Cardiac septum (tissue), 1 donor: ENCODE measurements at regions not wholly inside any gene's neighbourhood (a gene's known extent, or its start where the extent isn't known, plus 50 kb on each side); places are given as distances from the start of the nearest gene placed in this dataset.
A peak's percentile ranks its signal among the peaks of the same experiment; 100 is the strongest.

Experiments
- DNase-seq: peaks from one replicate; pipeline ENCODE4 v3.0.0-alpha.2; 2020; ENCODE audit warnings: low spot score
- intact Hi-C: fragments of 100-400 bp; cut with DNase I; formaldehyde crosslinking; loops from one replicate; pipeline ENCODE4 v1.14.0; 2022
- donor health status: DM: no; HTN: no; CAD: no.

GRCh38 chr1:36723813-36724212 is 241.1 kb upstream of the CSF3R start:
- DNase-seq, result no peak
- intact Hi-C loops, result no loop called here

- DNase-seq, result no peak
- intact Hi-C loops, result no loop called here
Observed at GRCh38 chr1:36722871-36723270, 240.2 kb upstream of the CSF3R start.

GRCh38 chr1:36721261-36721660 is 238.5 kb upstream of the CSF3R start:
- intact Hi-C loops, result no loop called here
- no peak for DNase-seq

- intact Hi-C loops, result no loop called here
- DNase-seq, result no peak
Observed at GRCh38 chr1:36717431-36717830, 234.7 kb upstream of the CSF3R start.

- intact Hi-C loops, result no loop called here
- DNase-seq, result no peak
Observed at GRCh38 chr1:36715797-36716196, 233.1 kb upstream of the CSF3R start.

GRCh38 chr1:36714301-36714700 is 231.6 kb upstream of the CSF3R start:
- no peak for DNase-seq
- intact Hi-C loops, result no loop called here

- no peak for DNase-seq
- intact Hi-C loops, result no loop called here
Observed at GRCh38 chr1:36711480-36711879, 228.8 kb upstream of the CSF3R start.

GRCh38 chr1:36710951-36711350 is 228.2 kb upstream of the CSF3R start:
- intact Hi-C loops, result no loop called here
- no peak for DNase-seq

- DNase-seq, result no peak
- intact Hi-C loops, result no loop called here
Observed at GRCh38 chr1:36709869-36710481, 227.3 kb upstream of the CSF3R start.

- no peak for DNase-seq
- intact Hi-C loops, result no loop called here
Observed at GRCh38 chr1:36708587-36708986, 225.9 kb upstream of the CSF3R start.

GRCh38 chr1:36707221-36707620 is 224.5 kb upstream of the CSF3R start:
- intact Hi-C loops, result no loop called here
- no peak for DNase-seq

GRCh38 chr1:36706416-36706815 is 223.7 kb upstream of the CSF3R start:
- intact Hi-C loops, result no loop called here
- no peak for DNase-seq

GRCh38 chr1:36705629-36706028 is 222.9 kb upstream of the CSF3R start:
- intact Hi-C loops, result no loop called here
- no peak for DNase-seq

- intact Hi-C loops, result loop anchor here (5.0 kb wide), 2 partner anchors 339 to 734 kb away; no protein-coding TSS in a partner anchor
- DNase-seq, result peak; percentile 81
Observed at GRCh38 chr1:36703526-36704208, 221.0 kb upstream of the CSF3R start.

GRCh38 chr1:36702963-36703362 is 220.2 kb upstream of the CSF3R start:
- no peak for DNase-seq
- intact Hi-C loops, result loop anchor here (5.0 kb wide), 2 partner anchors 339 to 734 kb away; no protein-coding TSS in a partner anchor

GRCh38 chr1:36699113-36699911 is 216.6 kb upstream of the CSF3R start:
- DNase-seq, result no peak
- intact Hi-C loops, result no loop called here

GRCh38 chr1:36697836-36698605 is 215.3 kb upstream of the CSF3R start:
- intact Hi-C loops, result no loop called here
- DNase-seq, result no peak

GRCh38 chr1:36696261-36696940 is 213.7 kb upstream of the CSF3R start:
- no peak for DNase-seq
- intact Hi-C loops, result no loop called here

- no peak for DNase-seq
- intact Hi-C loops, result no loop called here
Observed at GRCh38 chr1:36693603-36694002, 210.9 kb upstream of the CSF3R start.

- DNase-seq, result no peak
- intact Hi-C loops, result no loop called here
Observed at GRCh38 chr1:36693161-36693525, 210.4 kb upstream of the CSF3R start.
